Hepatic stellate cell (primary cell): ENCODE measurements at regions not wholly inside any gene's neighbourhood (a gene's known extent, or its start where the extent isn't known, plus 50 kb on each side); places are given as distances from the start of the nearest gene placed in this dataset.

ENCODE experiments used
- DNase-seq: peaks from one replicate; pipeline ENCODE4 v3.0.0; 2011; ENCODE audit warnings: low spot score

DNA sequence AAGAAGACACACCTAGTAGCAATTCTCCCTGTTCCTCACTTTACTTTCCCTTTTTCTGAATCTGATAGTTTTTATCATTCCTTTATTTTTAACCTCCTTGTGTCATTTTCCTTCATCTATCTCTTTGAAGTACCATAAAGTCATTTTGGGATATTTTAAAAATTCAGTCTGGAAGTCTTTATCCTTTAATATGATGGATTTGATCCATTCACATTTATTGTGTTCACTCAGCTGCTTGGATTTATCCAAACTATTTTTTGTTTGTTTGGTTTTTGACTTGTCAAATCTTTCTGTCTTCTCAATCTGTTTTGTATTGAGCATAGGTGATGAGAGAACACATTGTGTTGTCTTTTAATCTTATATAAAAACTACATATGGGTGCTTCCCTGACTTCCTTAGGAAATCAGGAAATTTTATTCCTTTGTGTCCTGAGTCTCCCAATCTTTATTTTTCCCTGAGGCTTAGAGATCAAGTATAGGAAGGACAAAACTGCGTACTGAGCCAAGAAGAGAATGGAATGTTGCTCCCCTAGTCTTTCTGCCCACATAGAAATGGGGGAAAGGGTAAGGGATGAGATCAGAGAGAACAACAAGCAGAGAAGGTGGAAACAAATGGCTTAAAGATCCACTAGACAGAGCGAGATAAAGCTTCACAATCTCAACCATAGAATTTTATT lies 132.7 kb upstream of the HABP2 start:
- no peak for DNase-seq

DNA sequence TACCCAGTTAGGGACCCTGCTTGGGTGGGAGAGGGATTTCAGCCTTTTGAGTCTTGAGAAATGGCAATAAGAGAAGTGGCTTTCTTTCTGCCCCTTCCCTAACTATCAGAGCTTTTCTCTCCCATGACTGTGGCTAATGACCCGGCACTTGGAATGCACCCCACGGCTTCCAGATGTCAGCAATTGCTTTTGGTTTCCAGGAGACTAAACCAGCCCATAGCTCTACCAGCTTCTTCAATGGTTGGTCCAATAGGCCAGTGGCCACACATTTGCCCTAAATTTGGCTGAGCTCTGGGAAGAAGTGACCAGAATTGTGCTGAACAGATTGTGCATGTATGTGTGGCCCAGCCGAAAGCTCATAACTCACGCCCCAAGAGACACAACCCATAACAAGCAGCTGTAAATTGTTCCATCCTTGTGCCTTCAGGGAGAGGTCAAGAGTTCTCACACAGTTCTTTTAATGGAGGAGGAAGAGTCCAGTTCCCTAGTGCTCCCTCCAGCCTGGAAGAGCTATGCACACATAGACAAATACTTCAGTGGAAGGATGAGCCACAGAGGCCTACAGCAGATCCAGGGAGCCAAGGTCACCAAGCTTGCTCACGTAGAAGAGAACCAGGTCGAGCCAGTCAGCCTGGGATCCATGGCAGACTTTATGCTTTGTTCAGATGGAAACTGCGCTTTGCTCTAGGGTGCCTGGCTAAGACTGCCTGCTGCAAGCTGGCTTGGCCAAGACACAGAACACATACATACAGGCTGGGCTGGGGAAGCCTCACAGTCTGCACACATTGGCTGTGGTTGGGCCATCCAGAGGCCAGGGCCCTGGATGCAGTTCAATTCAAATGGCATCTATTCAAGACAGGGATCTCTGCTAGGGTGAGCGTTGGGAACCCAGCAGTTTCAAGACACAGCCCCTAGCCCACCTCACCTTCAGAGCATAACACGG lies 131.8 kb upstream of the HABP2 start:
- DNase-seq = no peak

DNA sequence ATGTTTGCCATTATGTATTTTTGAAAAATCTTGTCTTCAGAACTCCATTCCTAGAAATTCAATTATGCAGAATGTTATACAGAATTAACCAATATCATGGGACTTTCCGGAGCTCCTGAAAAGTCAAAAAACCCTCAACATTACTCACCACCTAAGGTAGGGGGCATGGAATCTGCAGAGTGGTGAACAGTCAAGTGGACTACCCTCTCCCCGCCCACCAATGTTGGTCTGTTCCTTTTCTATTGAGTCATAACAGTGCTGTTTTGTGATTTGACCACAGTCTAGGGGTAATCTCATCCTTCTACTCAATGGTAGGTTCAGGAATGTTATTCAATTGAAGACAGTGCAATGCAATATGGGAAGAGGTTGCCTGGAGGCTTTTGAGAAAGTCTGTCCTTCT lies 130.5 kb upstream of the HABP2 start:
- no peak for DNase-seq

DNA sequence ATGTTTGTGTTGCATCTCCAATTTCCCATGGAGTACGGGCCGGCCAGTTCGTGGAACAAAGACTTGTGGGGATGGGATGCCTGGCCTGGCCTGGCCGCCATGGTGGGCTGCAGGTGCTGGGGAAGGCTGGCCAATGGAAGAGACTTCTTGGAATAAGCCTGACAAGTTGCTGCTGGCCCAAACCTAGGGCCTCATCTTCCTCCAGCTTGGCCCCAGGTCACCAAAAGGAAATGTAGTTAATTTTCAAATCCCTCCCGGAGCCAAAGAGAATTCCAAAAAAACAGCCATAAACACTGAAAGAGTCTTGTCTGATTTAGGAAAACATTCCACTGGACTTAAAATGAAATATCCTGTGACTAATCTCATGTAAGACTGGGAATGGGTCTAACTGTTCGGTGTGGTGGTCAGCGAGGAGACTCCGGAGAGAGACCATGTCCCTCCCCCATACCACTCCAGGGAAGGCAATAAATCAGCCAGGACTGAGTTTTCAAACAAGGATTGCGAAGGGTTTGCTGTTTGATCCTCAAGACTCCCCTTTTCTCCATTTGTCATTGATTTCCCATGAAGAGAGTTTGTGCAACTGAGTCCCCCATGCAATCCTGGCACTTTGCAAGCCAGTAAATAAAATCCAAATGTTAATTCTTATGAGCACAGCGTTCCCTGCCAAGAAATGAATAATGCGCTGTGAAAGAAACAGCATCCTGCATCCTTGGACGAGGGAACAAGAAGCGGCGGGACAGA lies 128.7 kb upstream of the HABP2 start:
- no peak for DNase-seq

DNA sequence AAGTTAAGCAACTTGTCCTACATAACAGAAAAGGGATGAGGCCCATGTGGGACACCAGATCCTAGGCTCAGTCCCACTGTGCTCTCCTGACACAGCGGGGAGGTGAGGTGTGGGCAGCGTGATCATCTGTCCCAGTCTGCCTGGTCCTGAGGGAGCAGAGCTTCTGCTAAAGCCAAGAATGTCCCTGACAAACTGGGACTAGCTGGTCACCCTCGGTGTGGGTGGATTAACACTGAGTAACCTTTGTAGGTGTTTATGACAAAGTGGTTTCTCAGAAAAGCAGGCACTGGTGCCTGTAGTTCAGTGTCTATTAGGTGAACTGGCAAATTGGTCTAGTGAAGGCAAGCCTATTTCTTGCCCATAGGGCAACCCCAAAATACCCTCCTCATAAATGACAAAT lies 127.8 kb upstream of the HABP2 start:
- DNase-seq = no peak

DNA sequence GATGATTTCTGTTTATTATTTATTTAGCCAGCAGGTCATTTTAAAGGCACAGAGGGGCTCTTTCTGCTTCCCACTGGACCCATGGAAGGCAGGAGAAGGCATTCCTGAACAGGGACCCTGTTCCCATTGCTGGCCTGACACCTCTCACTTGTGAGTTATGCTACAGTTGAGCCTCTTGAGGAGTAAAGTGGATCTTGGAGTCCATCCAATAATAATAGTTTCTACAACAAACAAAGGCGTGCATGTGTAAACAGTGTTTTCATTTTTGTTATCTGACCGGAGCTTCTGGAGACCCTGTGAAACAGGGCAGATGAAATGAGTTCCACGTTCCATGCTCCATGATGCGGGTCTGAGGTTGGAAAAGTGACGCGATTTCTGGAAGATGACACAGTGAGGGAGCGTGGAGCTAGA lies 127.3 kb upstream of the HABP2 start:
- no peak for DNase-seq

DNA sequence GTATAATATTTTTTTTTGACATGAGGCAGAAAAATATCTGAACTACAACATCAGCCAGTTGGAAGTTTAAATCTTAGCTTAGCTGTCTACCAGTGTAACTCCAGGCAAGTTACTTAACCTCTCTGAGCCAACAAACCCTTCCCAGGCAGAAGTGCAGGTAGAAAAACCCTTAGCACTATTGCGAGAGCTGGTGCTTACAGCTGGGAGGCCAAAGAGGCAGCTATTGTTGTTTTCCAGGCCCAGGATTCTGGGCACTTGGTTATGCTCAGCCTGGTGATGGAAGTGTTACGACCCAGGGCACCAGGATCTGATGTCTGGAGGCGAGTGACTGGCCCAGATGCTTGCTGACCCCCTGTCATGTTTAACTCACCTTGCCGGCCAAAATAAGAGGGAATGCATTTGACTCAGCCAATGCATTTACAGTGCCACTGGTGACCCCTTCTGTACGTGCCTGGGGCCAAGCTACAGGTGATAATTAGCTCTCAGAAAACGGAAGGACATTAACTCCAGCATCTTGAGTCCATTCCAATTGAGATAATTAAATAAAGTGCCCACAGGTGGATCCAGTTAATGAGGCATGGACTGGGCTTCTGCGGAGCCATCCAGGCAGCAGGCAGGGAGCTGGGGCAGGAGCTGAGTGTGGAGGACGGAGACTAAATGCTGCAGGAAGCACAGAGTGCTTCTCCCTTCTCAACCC lies 126.5 kb upstream of the HABP2 start:
- no peak for DNase-seq

DNA sequence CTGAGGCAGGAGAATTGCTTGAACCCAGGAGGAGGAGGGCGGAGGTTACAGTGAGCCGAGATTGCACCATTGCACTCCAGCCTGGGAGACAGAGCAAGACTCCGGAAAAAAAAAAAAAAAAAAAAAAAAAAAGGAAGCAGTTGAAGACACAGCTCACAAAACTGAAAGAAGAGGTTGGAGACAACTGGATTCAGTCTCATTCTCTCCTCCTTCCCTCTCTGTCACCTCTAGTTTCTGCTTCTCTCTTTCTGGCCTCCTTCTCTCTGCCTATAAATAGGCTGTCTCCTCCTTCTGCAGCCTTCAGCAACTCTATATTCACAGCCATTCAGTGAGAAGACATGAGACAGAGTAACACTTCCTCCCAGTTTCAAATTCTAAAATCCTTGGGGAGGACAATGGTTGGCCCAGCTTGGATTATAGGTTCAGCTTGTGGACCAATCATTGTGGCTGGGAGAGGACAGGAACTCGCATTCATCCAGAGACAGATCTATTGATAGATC lies 125.6 kb upstream of the HABP2 start:
- no peak for DNase-seq

DNA sequence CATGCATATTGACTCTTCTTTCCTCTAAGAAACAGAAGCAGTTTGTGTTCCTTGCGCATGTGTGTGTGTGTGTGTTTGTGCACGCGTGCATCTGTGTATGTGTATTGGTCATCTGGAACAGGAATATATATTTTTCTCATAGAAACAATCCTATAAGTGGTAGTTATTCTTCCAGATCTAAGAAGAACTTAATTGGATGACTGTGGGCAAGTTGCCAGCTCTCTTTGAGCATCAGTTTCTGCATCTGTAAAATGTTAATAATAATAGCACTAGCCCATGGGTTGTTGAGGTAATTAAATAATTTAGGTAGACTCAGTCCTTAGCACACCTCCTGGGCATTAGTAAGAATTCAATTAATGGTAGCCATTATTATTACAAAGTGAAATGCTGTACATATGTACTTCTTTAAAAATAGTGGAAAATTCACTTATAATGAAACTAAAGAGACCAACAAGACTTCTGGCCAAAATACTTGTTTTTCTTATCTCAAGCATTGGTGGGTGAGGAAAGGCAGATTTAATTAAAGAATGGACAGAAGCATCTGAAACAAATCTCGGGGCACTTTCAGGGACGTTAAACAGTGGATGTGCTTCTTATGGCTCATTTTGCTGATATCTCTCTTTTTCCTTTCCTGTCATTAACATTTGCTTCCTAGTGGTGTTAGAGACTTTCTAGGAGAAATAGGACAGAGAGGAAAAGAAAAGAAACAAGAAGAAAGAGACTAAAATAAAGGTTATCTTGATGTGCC lies 124.9 kb upstream of the HABP2 start:
- DNase-seq = no peak

DNA sequence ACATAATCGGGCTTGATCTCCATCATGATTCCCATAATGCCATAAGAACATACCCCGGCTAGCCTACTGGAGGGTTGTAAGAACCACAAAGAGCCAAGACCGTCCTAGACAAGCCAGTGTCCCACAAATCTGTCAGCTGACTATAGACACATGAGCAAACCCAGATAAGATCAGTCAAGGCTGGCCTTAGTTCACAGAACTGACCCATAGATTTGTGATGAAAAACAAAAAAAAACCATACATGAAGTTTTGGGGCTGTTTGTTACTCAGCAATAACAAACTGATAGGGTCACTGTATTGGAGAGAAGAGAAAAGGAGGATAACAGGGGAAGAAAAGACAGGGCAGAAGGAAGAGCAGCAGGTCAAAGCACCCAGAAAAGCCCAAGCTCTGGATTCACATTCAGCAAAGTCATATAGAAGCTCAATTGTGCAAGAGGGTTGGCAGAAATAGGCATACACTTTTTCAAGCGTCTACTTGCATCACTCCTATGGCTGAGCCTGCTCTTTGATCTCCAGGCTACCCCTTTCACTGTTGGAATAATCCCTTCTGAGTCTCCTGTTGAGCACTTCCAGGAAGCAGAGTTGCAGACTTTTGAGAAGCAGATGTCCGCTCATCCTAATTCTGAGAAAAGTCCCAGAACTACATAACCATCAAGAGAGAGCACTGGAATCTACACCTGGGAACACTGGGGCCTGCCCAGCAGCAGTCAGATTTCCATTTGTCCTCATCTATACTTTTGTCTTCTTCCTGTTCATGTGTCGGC lies 122.0 kb upstream of the HABP2 start:
- no peak for DNase-seq

DNA sequence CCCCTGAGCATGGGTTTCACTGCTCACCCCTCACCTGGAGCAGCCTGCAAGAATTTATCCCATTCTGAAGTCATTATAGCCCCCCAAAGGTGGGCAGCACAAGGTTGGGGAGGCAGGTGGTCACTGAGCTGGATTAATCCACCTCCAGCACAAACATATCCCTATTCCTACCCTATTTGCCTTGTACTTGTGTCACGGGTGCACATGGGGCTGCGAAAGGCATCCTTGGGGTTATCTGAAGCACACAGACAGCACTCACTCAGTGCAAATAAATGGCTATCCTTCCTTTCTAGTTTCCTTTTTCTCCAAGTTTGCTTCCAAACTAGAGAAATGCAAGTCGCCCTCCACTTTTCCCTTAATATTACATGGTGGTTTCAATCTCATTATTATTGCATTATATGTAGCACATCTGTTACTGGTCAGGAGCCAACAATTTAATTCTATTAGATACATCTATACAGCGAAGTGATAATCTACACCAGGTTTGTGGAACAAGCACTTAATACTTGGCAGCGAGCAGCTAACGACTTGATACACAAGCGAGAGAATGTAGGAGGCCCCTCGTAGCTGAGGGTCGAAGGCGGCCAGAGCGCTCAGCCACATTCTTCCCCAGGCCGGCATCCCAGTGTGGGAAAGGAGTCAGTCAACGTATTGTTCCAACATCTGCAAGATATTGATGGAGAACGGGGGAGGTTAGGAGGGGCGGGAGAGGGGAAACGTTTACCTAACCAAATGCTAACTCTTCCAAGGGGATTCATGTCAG lies 121.3 kb upstream of the HABP2 start:
- no peak for DNase-seq

DNA sequence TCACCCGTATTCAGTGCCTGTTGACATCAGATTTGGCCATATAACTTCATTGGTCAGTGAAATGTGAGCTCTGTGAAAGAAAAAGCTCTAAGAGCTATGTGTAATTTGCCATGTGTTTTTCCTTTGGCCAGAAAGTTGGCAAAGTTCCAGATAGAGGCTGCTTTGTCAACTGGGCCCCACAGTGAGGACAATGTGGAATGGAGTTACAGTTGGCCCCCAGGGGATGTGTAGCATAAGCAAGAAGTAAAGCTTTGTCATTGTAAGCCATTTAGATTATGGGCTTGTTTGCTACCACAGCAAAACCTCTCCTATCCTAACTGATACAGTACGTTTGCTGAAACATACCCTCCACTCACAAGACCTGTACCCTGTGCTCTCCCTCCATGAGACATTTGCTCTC lies 119.1 kb upstream of the HABP2 start:
- DNase-seq = no peak

DNA sequence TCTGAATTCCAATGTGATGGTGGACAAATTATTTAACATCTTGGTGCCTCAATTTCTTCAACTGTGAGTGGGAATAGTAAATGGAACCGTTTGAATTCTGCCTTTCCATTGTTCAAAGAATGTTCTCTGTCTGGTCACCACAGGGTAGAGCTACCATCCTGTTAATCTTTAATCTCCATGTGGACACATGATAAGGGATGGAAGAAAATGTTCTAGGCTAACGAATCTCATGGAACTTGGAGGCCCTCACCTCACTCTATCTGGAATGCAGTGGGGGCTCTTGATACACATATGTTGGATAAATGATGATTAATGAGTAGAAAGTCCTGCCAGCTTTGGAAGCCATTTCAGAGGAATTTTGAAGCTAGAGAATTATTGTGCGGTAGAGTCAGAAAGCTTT lies 118.5 kb upstream of the HABP2 start:
- no peak for DNase-seq

DNA sequence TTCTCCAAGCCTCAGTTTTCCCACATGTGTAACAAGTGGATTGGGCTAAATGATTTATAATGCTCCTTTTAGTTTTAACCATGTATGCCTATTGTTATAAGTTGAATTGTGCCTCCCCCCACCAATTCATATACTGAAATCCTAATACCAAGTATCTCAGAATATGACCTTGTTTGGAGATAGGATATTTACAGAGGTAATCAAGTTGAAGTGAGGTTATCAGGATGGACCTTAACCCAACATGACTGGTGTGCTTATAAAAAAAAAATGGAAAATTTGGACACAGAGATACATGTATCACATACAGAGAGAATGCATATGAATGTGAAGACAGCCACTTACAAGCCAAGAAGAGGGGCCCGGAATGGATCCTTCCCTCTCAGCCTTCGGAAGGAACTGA lies 117.9 kb upstream of the HABP2 start:
- no peak for DNase-seq

DNA sequence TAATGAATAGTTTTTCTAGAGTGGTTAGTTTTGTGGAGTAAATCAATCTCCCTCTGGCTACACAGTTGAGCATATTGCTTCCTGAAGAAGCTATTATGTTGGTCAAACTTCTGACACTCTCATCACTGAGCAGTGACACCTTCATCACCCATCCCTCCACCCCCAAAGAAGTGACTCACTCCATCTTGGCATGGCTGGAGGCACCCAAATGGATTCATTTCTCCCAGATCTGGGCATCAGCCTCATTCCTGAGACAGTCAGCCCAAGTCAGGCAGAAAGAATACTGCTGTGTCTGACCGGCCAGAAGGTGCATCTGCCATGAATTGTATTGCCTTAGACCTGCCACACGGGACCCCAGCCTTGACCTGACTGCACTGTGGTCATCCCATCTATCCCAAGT lies 117.0 kb upstream of the HABP2 start:
- no peak for DNase-seq

DNA sequence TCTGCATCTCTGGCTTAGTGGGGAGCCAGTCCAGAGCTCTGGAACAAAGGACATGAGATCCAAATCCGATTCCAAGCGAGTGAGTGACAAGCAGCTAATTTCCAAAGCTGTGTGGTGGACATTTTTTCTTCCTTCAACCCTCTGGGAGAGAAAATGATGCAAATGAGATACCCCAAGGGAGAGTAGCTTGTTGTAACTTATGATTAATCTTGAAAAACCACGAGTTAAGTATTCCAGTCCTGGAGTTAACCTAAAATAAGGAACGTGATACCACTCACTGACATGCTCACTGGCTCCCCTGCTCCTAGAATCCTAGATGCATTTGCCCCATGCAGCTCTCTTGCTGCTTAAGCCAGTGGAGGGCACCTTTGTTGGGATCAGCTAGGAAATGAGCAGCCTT lies 116.0 kb upstream of the HABP2 start:
- DNase-seq = no peak

DNA sequence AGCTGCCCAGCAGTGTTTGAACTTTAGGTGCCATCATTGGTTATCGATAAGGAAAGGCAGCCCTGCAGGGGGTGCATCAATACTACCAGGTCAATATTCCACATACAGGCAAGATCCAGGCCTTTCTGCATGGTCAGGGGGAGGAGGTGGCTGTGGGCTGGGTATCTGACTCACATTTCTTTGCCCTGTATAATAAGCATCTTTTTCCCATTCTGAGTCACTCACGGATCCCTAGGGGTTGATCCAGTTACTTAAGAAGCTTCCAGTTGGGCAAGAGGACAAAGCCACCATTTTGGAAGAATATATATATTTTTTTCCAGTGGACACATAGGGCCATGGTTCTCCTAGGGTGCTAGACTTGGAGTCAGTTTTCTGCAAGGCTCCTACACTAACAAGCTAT lies 114.2 kb upstream of the HABP2 start:
- no peak for DNase-seq

DNA sequence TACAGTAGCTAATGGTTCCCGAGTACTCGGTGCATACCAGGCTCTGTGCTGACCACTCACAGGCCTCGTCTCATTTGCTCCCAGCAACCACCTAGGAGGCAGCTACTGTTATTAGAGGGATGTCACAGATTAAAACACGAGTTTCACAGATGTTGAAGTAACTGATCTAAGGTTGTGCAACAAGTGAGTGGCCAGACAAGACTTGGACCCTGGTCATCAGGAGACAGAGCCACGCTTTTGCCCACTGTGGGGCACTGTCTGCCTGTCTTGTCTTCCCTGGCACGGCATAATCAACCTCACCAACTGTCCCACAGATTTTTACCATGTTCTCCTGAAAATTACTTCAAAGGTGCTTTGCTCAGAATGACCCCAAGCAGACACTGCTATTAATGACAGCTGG lies 111.6 kb upstream of the HABP2 start:
- DNase-seq = no peak

DNA sequence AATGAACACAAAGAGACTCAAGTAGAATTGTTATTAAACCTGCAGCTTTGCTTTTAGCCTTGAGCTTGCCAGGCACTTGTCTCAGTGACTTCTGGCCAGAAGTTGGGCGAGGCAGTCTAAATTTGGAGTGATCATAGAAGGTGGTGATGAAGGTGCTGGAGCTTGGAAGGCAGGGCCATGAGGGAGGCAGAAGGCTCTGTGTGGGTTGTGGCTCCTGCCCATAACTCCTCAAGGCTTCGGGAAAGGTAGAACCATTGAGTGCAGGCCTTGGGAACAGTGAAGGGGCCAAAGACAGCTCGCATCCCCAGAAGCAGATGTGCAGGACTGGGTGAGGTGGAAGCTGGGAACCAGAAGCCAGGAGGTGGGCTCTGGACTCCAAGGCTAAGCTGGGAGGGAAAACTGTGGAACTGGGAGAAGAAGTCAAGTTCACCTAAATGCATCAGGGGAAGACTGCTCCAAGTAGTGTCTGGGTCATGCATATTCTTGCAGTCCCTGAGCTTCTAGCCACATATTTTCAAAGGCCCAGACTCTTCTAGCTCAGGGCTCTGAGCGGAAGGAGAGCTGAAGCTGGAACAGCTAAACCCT lies 111.1 kb upstream of the HABP2 start:
- no peak for DNase-seq
